K562 (cell line): ENCODE measurements at regions not wholly inside any gene's neighbourhood (a gene's known extent, or its start where the extent isn't known, plus 50 kb on each side); places are given as distances from the start of the nearest gene placed in this dataset.

Experiments used
- ATAC-seq: fragments of 200-7000 bp; cut with Tn5 transposase; 3 replicates; pipeline ENCODE4 v1.9.1; 2020; ENCODE audit warnings: moderate library complexity
- BruUV-seq: library from RNA; stranded (reverse); fragments of 400-500 nt; replicated peaks from 2 replicates; lab custom pipeline; 2021; lab: Mats Ljungman, UMichigan
- CTCF ChIA-PET: fragments of 300-600 bp; formaldehyde crosslinking; extraction: SDS; loops from one replicate; lab custom pipeline; 2021; ENCODE audit warnings: low intra/inter-chr PET ratio; lab: Yijun Ruan, JAX
- POLR2A ChIA-PET: fragments of 300-600, 350-650 bp; sonication (Branson Sonifier 250); formaldehyde crosslinking; extraction: SDS; loops from one replicate; lab custom pipeline; 2021; ENCODE audit warnings: antibody characterized with exemption, inconsistent platforms; lab: Yijun Ruan, JAX
- DNase-seq, 4 experiments: peaks; one replicate each; pipeline versions ENCODE4 v3.0.0 to v3.0.0-alpha.2; 2011 to 2018; ENCODE audit warnings: low spot score in 3 of 4, mixed read lengths in 3 of 4; ENCODE audit errors: extremely low read depth in 1 of 4
- FAIRE-seq: peaks from 2 replicates; lab custom pipeline; 2011; peaks lifted over from hg19 to GRCh38; lab: Jason Lieb, UNC
- H2AFZ ChIP-seq: 2 replicates; pipeline ENCODE4 v1.6.0; 2011; ENCODE audit warnings: low read depth, low read length, control low read depth, inconsistent platforms
- H3K27ac ChIP-seq: fragments of 200-600 bp; 3 replicates; pipeline ENCODE4 v1.8.0; 2011; ENCODE audit warnings: low read depth, mild to moderate bottlenecking, control low read depth, inconsistent platforms, low read length, moderate library complexity, mixed read lengths; ENCODE audit errors: extremely low read depth
- H3K27me3 ChIP-seq, 2 experiments: fragments of 300-600 bp in 1 of 2; 2 replicates in 1 of 2; 3 replicates in 1 of 2; pipeline versions ENCODE4 v1.6.0 to v1.8.0; 2011; ENCODE audit warnings: inconsistent platforms in 2 of 2, low read length in 2 of 2, mild to moderate bottlenecking in 1 of 2, mixed read lengths in 1 of 2, moderate library complexity in 1 of 2; ENCODE audit not compliant: control insufficient read depth in 2 of 2, insufficient read depth in 2 of 2
- H3K36me3 ChIP-seq: fragments of 300-600 bp; 3 replicates; pipeline ENCODE4 v1.8.0; 2011; ENCODE audit warnings: mild to moderate bottlenecking, low read length, inconsistent platforms; ENCODE audit not compliant: control insufficient read depth, insufficient read depth
- H3K4me1 ChIP-seq, 2 experiments: fragments of 200-600 bp in 1 of 2; replicated peaks in 1 of 2; 2 replicates in 1 of 2; 3 replicates in 1 of 2; pipeline versions ENCODE4 v1.5.1 to v1.8.0; 2011; ENCODE audit warnings: inconsistent platforms in 2 of 2, low read length in 2 of 2, mild to moderate bottlenecking in 1 of 2, mixed read lengths in 1 of 2, moderate library complexity in 1 of 2; ENCODE audit not compliant: control insufficient read depth in 2 of 2, insufficient read depth in 2 of 2
- H3K4me2 ChIP-seq: 2 replicates; pipeline ENCODE4 v1.6.1; 2011; ENCODE audit warnings: low read length, control low read depth, inconsistent platforms, mixed read lengths; ENCODE audit not compliant: insufficient read depth
- H3K4me3 ChIP-seq: fragments of 200-600 bp; sonication (generic), shearing (Covaris generic); 2 replicates; pipeline ENCODE4 v1.5.1; 2016; ENCODE audit warnings: control low read depth, inconsistent platforms
- H3K79me2 ChIP-seq: fragments of 200-600 bp; 3 replicates; pipeline ENCODE4 v1.8.0; 2011; ENCODE audit warnings: low read length, inconsistent platforms; ENCODE audit not compliant: control insufficient read depth, insufficient read depth
- H3K9ac ChIP-seq, 2 experiments: 2 replicates each; pipeline versions ENCODE4 v1.6.0 to v1.6.1; 2011; ENCODE audit warnings: low read depth in 2 of 2, low read length in 2 of 2, control low read depth in 1 of 2, inconsistent platforms in 1 of 2, mild to moderate bottlenecking in 1 of 2, mixed read lengths in 1 of 2; ENCODE audit not compliant: insufficient read depth in 1 of 2
- H3K9me1 ChIP-seq: one replicate; pipeline ENCODE4 v1.6.0; 2011; ENCODE audit warnings: inconsistent platforms, mild to moderate bottlenecking, low read length, moderate library complexity; ENCODE audit not compliant: control insufficient read depth, insufficient read depth
- H3K9me3 ChIP-seq: replicated peaks from 2 replicates; pipeline ENCODE4 v1.5.1; 2011; ENCODE audit warnings: low read depth, low read length, inconsistent platforms; ENCODE audit not compliant: control insufficient read depth, insufficient read depth
- H4K20me1 ChIP-seq: replicated peaks from 2 replicates; pipeline ENCODE4 v1.6.1; 2011; ENCODE audit warnings: low read length, inconsistent platforms, mixed read lengths; ENCODE audit not compliant: control insufficient read depth, insufficient read depth
- DIDO1 ChIP-seq: fragments of 450-650 bp; IDR thresholded peaks from 2 replicates; pipeline ENCODE4 v1.6.1; 2016; ENCODE audit warnings: low read depth, missing biosample characterization, missing genetic modification characterization
- HNRNPH1 ChIP-seq: fragments of 200-400 bp; formaldehyde crosslinking; optimal IDR thresholded peaks from 2 replicates; pipeline ENCODE3; 2017; ENCODE audit warnings: low read depth, mild to moderate bottlenecking, low read length, moderate library complexity
- L3MBTL2 ChIP-seq: fragments of 450-650 bp; IDR thresholded peaks from 2 replicates; pipeline ENCODE4 v1.6.1; 2016; ENCODE audit warnings: mild to moderate bottlenecking, moderate library complexity
- MCM2 ChIP-seq: fragments of 450-650 bp; IDR thresholded peaks from 2 replicates; pipeline ENCODE4 v1.6.1; 2017; ENCODE audit warnings: low read depth, mild to moderate bottlenecking
- NCOA4 ChIP-seq: fragments of 450-650 bp; IDR thresholded peaks from 2 replicates; pipeline ENCODE4 v1.6.1; 2018; ENCODE audit warnings: mild to moderate bottlenecking; ENCODE audit not compliant: partially characterized antibody
- PPARD ChIP-seq: fragments of 250-450 bp; sonication (Bioruptor Pico); IDR thresholded peaks from 2 replicates; pipeline ENCODE4 v1.8.0; 2022; ENCODE audit warnings: inconsistent platforms, mild to moderate bottlenecking, moderate library complexity
- TAF15 ChIP-seq: fragments of 200-400 bp; formaldehyde crosslinking; IDR thresholded peaks from 2 replicates; pipeline ENCODE4 v1.6.1; 2017; ENCODE audit warnings: mild to moderate bottlenecking, low read depth, low read length, moderate library complexity
- TCF7L2 ChIP-seq: fragments of 150-350 bp; IDR thresholded peaks from 2 replicates; pipeline ENCODE4 v1.6.1; 2016; ENCODE audit warnings: low read depth, mild to moderate bottlenecking, low read length, moderate library complexity
- ZNF174 ChIP-seq: fragments of 250-450 bp; sonication (Bioruptor Pico); IDR thresholded peaks from 2 replicates; pipeline ENCODE4 v1.4.0; 2020; ENCODE audit warnings: mild to moderate bottlenecking
- WGBS: fragments of 100-300 bp; shearing (Covaris generic); methylation state at CpG from one replicate; pipeline ENCODE4 v1.1.6; 2016; ENCODE audit warnings: low coverage, mixed read lengths; ENCODE audit not compliant: insufficient coverage; ENCODE audit errors: missing lambda C conversion rate; 5-methylcytosine and 5-hydroxymethylcytosine counted together
- in situ Hi-C: fragments of 300-500 bp; cut with MboI; formaldehyde crosslinking; loops from 4 replicates; pipeline ENCODE4 v1.15.0; 2018; ENCODE audit warnings: inconsistent platforms, mixed read lengths
- intact Hi-C: fragments of 100-400 bp; cut with micrococcal nuclease; formaldehyde crosslinking; loops from 2 replicates; pipeline ENCODE4 v1.14.2; 2022
- TF ChIP-seq, protein P1 (sequence below): fragments of 250-450 bp; sonication (Bioruptor Pico); IDR thresholded peaks from 2 replicates; pipeline ENCODE4 v1.4.0; 2020; ENCODE audit warnings: mild to moderate bottlenecking
- TF ChIP-seq, protein P2 (sequence below): fragments of 250-450 bp; sonication (Bioruptor Pico); IDR thresholded peaks from 2 replicates; pipeline ENCODE4 v1.4.0; 2020; ENCODE audit warnings: mild to moderate bottlenecking, moderate library complexity
- TF ChIP-seq, protein P3 (sequence below): sonication (generic); formaldehyde crosslinking; IDR thresholded peaks from 2 replicates; pipeline ENCODE4 v1.8.0; 2022; ENCODE audit warnings: mild to moderate bottlenecking, missing genetic modification reagents, borderline replicate concordance

DNA sequence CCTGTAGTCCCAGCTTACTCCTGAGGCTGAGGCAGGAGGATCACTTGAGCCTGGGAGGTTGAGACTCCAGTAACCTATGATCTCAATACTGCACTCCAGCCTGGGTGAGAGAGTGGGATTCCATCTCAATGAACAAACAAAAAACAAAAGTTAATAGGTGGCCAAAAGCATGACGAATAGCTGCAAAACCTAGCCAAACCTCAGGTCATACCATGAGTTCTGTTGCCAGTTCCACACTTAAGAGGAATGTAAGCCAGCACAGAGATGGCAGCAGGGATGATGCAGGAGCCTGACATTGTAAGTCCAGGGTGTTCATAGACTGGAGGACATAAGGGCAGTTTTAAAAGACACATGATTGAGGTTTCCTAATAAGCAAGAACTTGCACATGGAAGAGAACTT, 55.3 kb upstream of the RMDN2 start:
- H2AFZ ChIP-seq: no peak overlapping the region
- H3K79me2 ChIP-seq: no peaks in the 10 kb centered on the region
- ATAC-seq: no peak
- 0% methylated on average over 1 of the region's 1 CpG for WGBS
- no peaks in the 10 kb centered on the region; a peak in 1 of 5 replicates for H3K4me1 ChIP-seq
- CTCF ChIA-PET: no interaction called here
- TF ChIP-seq NCOA4 (no peak), L3MBTL2 (no peak), ZNF174 (no peak), PPARD (no peak), TAF15 (no peak), MCM2 (no peak), HNRNPH1 (no peak), DIDO1 (no peak), TCF7L2 (no peak)
- TF ChIP-seq, protein P1, sequence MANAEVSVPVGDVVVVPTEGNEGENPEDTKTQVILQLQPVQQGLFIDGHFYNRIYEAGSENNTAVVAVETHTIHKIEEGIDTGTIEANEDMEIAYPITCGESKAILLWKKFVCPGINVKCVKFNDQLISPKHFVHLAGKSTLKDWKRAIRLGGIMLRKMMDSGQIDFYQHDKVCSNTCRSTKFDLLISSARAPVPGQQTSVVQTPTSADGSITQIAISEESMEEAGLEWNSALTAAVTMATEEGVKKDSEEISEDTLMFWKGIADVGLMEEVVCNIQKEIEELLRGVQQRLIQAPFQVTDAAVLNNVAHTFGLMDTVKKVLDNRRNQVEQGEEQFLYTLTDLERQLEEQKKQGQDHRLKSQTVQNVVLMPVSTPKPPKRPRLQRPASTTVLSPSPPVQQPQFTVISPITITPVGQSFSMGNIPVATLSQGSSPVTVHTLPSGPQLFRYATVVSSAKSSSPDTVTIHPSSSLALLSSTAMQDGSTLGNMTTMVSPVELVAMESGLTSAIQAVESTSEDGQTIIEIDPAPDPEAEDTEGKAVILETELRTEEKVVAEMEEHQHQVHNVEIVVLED (CRISPR knock-in tag): no peak
- TF ChIP-seq, protein P2, sequence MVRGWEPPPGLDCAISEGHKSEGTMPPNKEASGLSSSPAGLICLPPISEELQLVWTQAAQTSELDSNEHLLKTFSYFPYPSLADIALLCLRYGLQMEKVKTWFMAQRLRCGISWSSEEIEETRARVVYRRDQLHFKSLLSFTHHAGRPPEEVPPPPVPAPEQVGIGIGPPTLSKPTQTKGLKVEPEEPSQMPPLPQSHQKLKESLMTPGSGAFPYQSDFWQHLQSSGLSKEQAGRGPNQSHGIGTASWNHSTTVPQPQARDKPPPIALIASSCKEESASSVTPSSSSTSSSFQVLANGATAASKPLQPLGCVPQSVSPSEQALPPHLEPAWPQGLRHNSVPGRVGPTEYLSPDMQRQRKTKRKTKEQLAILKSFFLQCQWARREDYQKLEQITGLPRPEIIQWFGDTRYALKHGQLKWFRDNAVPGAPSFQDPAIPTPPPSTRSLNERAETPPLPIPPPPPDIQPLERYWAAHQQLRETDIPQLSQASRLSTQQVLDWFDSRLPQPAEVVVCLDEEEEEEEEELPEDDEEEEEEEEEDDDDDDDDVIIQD (CRISPR knock-in tag): no peak
- TF ChIP-seq, protein P3, sequence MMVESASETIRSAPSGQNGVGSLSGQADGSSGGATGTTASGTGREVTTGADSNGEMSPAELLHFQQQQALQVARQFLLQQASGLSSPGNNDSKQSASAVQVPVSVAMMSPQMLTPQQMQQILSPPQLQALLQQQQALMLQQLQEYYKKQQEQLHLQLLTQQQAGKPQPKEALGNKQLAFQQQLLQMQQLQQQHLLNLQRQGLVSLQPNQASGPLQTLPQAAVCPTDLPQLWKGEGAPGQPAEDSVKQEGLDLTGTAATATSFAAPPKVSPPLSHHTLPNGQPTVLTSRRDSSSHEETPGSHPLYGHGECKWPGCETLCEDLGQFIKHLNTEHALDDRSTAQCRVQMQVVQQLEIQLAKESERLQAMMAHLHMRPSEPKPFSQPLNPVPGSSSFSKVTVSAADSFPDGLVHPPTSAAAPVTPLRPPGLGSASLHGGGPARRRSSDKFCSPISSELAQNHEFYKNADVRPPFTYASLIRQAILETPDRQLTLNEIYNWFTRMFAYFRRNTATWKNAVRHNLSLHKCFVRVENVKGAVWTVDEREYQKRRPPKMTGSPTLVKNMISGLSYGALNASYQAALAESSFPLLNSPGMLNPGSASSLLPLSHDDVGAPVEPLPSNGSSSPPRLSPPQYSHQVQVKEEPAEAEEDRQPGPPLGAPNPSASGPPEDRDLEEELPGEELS: no peak
- TF ChIP-seq, all 486 proteins: peak for 0
- FAIRE-seq (no peak), DNase-seq (no peak)
- no peaks in the 10 kb centered on the region for H3K9me3 ChIP-seq
- intact Hi-C loops (loop anchor here (10.0 kb wide), 1 partner anchor 705 kb away; no protein-coding TSS in a partner anchor), in situ Hi-C loops (loop anchor here (10.0 kb wide), 1 partner anchor 715 kb away; the partner anchor contains the start of gene EIF2AK2)
- no peak overlapping the region for H3K9ac ChIP-seq
- H4K20me1 ChIP-seq: peaks cover 3% of the 10 kb centered on the region; the same call in 1 of the 2 replicates
- no peak overlapping the region for H3K27ac ChIP-seq
- POLR2A ChIA-PET: interaction anchor here (0.9 kb wide), 1 partner anchor 319 kb away, joined by 3 read pairs; no protein-coding TSS in a partner anchor
- H3K4me2 ChIP-seq: no peak overlapping the region
- H3K36me3 ChIP-seq: no peaks in the 10 kb centered on the region
- no peaks in the 10 kb centered on the region for H3K9me1 ChIP-seq
- BruUV-seq: no TSS peak
- no peak overlapping the region for H3K4me3 ChIP-seq
- peaks cover 19 to 34% of the 10 kb centered on the region in 2 experiments for H3K27me3 ChIP-seq
